Skeletal muscle tissue (tissue), 3 donors: ENCODE measurements at regions not wholly inside any gene's neighbourhood (a gene's known extent, or its start where the extent isn't known, plus 50 kb on each side); places are given as distances from the start of the nearest gene placed in this dataset.
A peak's percentile ranks its signal among the peaks of the same experiment; 100 is the strongest.

Source experiments
- H3K27ac ChIP-seq: one replicate; pipeline ENCODE4 v1.7.0; 2013; ENCODE audit warnings: mild to moderate bottlenecking, low read depth, low read length, inconsistent platforms
- H3K27me3 ChIP-seq, 3 donors: one replicate each; pipeline ENCODE4 v1.7.0; 2013; ENCODE audit warnings: low read length in 3 of 3; ENCODE audit not compliant: control insufficient read depth in 3 of 3, insufficient read depth in 3 of 3
- H3K36me3 ChIP-seq, 3 donors: one replicate each; pipeline ENCODE4 v1.7.0; 2013; ENCODE audit warnings: low read length in 3 of 3; ENCODE audit not compliant: control insufficient read depth in 3 of 3, insufficient read depth in 3 of 3
- H3K4me1 ChIP-seq, 3 donors: one replicate each; pipeline ENCODE4 v1.7.0; 2013; ENCODE audit warnings: low read length in 3 of 3, mild to moderate bottlenecking in 3 of 3; ENCODE audit not compliant: control insufficient read depth in 3 of 3, insufficient read depth in 3 of 3
- H3K4me3 ChIP-seq, 3 donors: one replicate each; pipeline ENCODE4 v1.7.0; 2013; ENCODE audit warnings: low read length in 3 of 3
- H3K9ac ChIP-seq, 3 donors: one replicate each; pipeline ENCODE4 v1.7.0; 2013; ENCODE audit warnings: low read length in 3 of 3, mild to moderate bottlenecking in 3 of 3, moderate library complexity in 2 of 3, low read depth in 1 of 3
- H3K9me3 ChIP-seq, 3 donors: one replicate each; pipeline ENCODE4 v1.7.0; 2013; ENCODE audit warnings: low read length in 3 of 3; ENCODE audit not compliant: control insufficient read depth in 3 of 3
- donor health status: Osteomylitis.

GRCh38 chr1:201701831-201702230, 127.1 kb upstream of the IPO9 start:
- H3K27me3 ChIP-seq: peaks cover 0 to 5% (median 4%) of the 10 kb centered on the region in 3 donors
- H3K9me3 ChIP-seq: no peaks in the 10 kb centered on the region
- H3K36me3 ChIP-seq: no peaks in the 10 kb centered on the region
- H3K9ac ChIP-seq: no peak overlapping the region
- H3K4me1 ChIP-seq: peaks cover 26 to 33% (median 31%) of the 10 kb centered on the region in 3 donors
- H3K27ac ChIP-seq: no peak overlapping the region
- no peak overlapping the region for H3K4me3 ChIP-seq

GRCh38 chr1:201702936-201703335, 126.0 kb upstream of the IPO9 start:
- peak overlapping the region in 2 of 3 donors; percentile 11 to 40 for H3K9ac ChIP-seq
- H3K27ac ChIP-seq: peak overlapping the region; percentile 41
- H3K4me1 ChIP-seq: peaks cover 18 to 26% (median 24%) of the 10 kb centered on the region in 3 donors
- H3K9me3 ChIP-seq: no peaks in the 10 kb centered on the region
- H3K4me3 ChIP-seq: no peak overlapping the region
- peaks cover 0 to 2% (median 0%) of the 10 kb centered on the region in 3 donors for H3K36me3 ChIP-seq
- H3K27me3 ChIP-seq: peaks cover 0 to 5% (median 4%) of the 10 kb centered on the region in 3 donors

GRCh38 chr1:201703621-201704438, 125.1 kb upstream of the IPO9 start:
- peaks cover 0 to 2% (median 0%) of the 10 kb centered on the region in 3 donors for H3K36me3 ChIP-seq
- H3K4me1 ChIP-seq: peaks cover 18 to 26% (median 26%) of the 10 kb centered on the region in 3 donors
- peak overlapping the region; percentile 21 to 57 (median 33) for H3K9ac ChIP-seq
- H3K27me3 ChIP-seq: no peaks in the 10 kb centered on the region
- peak overlapping the region in 1 of 3 donors; percentile 56 for H3K4me3 ChIP-seq
- peak overlapping the region; percentile 41 for H3K27ac ChIP-seq
- no peaks in the 10 kb centered on the region for H3K9me3 ChIP-seq

- peaks cover 0 to 2% (median 0%) of the 10 kb centered on the region in 3 donors for H3K36me3 ChIP-seq
- H3K4me3 ChIP-seq: no peak overlapping the region
- no peaks in the 10 kb centered on the region for H3K9me3 ChIP-seq
- no peak overlapping the region for H3K9ac ChIP-seq
- no peaks in the 10 kb centered on the region for H3K27me3 ChIP-seq
- peaks cover 18 to 28% (median 26%) of the 10 kb centered on the region in 3 donors for H3K4me1 ChIP-seq
- H3K27ac ChIP-seq: no peak overlapping the region
Observed at GRCh38 chr1:201704439-201704792, 124.5 kb upstream of the IPO9 start.

- Histone ChIP-seq H3K27ac (no peak overlapping the region), H3K4me1 (peaks cover 23 to 34% (median 31%) of the 10 kb centered on the region in 3 donors), H3K9me3 (no peaks in the 10 kb centered on the region), H3K4me3 (no peak overlapping the region), H3K9ac (no peak overlapping the region), H3K36me3 (peaks cover 0 to 2% (median 0%) of the 10 kb centered on the region in 3 donors), H3K27me3 (no peaks in the 10 kb centered on the region)
Observed at GRCh38 chr1:201705389-201705788, 123.6 kb upstream of the IPO9 start.

- Histone ChIP-seq H3K4me1 (peaks cover 28 to 39% (median 38%) of the 10 kb centered on the region in 3 donors), H3K36me3 (peaks cover 0 to 2% (median 0%) of the 10 kb centered on the region in 3 donors), H3K27ac (no peak overlapping the region), H3K9ac (no peak overlapping the region), H3K4me3 (no peak overlapping the region), H3K27me3 (no peaks in the 10 kb centered on the region), H3K9me3 (no peaks in the 10 kb centered on the region)
Observed at GRCh38 chr1:201706109-201706508, 122.8 kb upstream of the IPO9 start.

- Histone ChIP-seq H3K9ac (no peak overlapping the region), H3K27ac (no peak overlapping the region), H3K9me3 (no peaks in the 10 kb centered on the region), H3K4me1 (peaks cover 37 to 47% (median 46%) of the 10 kb centered on the region in 3 donors), H3K36me3 (peaks cover 0 to 2% (median 0%) of the 10 kb centered on the region in 3 donors), H3K4me3 (no peak overlapping the region), H3K27me3 (no peaks in the 10 kb centered on the region)
Observed at GRCh38 chr1:201707027-201707426, 121.9 kb upstream of the IPO9 start.

- Histone ChIP-seq H3K4me3 (no peak overlapping the region), H3K4me1 (peaks cover 42 to 49% (median 49%) of the 10 kb centered on the region in 3 donors), H3K27ac (no peak overlapping the region), H3K9me3 (no peaks in the 10 kb centered on the region), H3K27me3 (no peaks in the 10 kb centered on the region), H3K9ac (no peak overlapping the region), H3K36me3 (peaks cover 0 to 2% (median 0%) of the 10 kb centered on the region in 3 donors)
Observed at GRCh38 chr1:201707656-201708055, 121.3 kb upstream of the IPO9 start.

- H3K9me3 ChIP-seq: no peaks in the 10 kb centered on the region
- no peak overlapping the region for H3K4me3 ChIP-seq
- no peaks in the 10 kb centered on the region for H3K27me3 ChIP-seq
- no peak overlapping the region for H3K9ac ChIP-seq
- H3K27ac ChIP-seq: no peak overlapping the region
- peaks cover 0 to 2% (median 0%) of the 10 kb centered on the region in 3 donors for H3K36me3 ChIP-seq
- peaks cover 42 to 49% (median 49%) of the 10 kb centered on the region in 3 donors for H3K4me1 ChIP-seq
Observed at GRCh38 chr1:201708085-201708512, 120.9 kb upstream of the IPO9 start.

GRCh38 chr1:201708691-201709090, 120.3 kb upstream of the IPO9 start:
- no peak overlapping the region for H3K27ac ChIP-seq
- no peak overlapping the region for H3K9ac ChIP-seq
- H3K4me3 ChIP-seq: no peak overlapping the region
- H3K36me3 ChIP-seq: peaks cover 0 to 2% (median 0%) of the 10 kb centered on the region in 3 donors
- H3K27me3 ChIP-seq: no peaks in the 10 kb centered on the region
- peaks cover 42 to 49% (median 49%) of the 10 kb centered on the region in 3 donors for H3K4me1 ChIP-seq
- no peaks in the 10 kb centered on the region for H3K9me3 ChIP-seq
